SKM-1 (cell line): ENCODE measurements at regions not wholly inside any gene's neighbourhood (a gene's known extent, or its start where the extent isn't known, plus 50 kb on each side); places are given as distances from the start of the nearest gene placed in this dataset.

Experiments used
- DNase-seq: peaks from one replicate; lab custom pipeline; 2025; ENCODE audit not compliant: unreplicated experiment; lab: John Stamatoyannopoulos, UW

DNA sequence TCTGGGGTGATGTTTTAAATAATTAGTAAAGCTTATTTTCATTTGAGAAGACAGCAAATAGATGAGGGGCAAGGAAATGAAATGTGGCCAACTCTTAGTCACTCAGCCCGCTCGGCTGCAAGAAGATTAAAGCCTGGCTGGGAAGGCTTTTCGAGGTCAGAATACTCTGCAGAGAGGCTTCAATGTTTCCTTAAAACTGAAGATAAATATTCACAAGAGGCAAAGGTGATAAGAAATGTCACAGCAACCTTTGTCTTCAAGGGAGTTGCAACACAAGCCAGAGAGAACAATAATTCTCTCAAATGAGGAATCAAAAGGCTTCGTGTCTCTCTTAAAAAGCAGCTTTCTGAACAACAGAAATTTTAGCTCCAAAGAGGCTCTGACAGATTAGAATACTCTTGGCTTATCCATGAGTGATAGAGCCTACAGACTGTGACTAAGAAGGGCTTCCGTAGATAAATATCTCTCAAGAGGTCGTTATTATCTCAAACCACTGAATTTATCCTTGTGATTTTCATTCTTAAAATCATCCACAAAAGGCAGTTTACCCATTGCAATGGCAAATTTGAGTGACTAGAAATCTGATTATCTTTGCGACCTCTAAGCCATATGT, 92.5 kb downstream of the KLF6 start:
- no peak for DNase-seq

DNA sequence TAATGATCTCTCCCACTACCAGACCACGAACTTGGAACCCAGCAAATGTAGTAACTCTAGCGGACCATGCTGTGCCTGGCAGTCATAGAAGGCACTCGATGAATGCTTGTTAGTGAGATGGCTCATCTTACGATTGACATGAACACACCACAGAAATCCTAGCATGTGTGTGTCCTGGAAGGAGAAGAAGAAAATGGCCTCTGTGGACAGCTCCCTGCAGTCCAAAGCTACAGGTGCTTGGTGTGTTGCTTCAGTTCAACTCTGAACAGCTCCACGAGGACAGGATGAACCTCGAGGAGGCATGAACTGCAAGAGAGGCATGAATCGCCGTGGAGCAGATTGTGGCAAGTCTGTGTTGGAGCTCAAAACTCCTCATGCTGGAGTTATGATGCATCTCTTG, 93.5 kb downstream of the KLF6 start:
- DNase-seq: no peak

DNA sequence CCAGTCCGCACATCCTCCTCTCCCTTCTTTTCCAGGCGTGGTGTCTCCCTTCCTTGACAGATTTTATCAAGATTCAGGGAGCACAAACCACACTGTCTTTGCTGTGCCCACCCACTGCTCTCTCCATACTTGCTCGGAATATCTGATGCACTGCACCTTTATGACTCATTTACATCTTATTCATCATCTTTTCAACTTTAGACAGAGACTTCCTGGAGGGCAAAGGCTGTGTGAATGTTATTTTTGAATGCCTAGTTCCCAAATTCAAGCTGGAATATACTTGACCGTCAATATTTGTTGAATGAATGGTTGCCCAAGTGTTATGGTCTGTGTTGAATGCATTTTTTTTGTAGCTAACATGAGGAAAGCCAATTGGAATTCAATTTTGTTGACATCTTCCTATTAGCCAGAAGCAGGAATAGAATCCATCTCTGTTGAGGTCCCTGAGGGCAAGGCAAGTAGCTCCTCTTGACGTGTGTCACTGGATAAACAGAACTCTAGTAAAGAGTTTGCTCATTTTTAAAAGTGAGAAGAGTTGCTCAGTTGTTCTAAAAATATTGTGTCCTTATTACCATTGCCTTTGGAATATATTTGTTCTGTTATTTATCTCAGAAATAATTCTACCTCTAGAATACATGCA, 95.0 kb downstream of the KLF6 start:
- DNase-seq: no peak

DNA sequence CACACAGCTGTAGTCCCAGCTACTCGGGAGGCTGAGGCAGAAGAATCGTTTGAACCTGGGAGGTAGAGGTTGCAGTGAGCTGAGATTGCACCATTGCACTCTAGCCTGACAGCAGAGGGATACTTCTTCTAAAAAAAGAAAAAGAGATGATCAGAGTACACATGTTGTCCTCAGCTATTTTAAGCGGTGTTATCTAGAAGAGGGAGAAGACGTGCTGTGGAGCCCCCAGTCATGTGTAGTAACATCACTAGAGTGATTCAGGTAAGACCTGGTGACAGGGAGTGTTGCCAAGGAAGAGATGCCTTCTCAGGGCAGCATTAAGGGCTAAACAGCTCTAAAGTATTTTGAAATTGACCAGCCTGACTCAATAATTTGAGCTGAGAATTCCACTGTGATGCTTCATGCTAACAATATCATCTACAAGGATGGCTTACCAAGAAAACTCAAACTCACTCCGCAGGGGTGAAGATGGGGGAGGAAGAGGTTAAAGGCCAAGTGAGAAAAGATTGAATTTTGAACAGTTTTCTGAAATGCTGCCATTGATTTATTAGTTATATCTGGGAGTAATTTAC, 97.4 kb downstream of the KLF6 start:
- DNase-seq: no peak

DNA sequence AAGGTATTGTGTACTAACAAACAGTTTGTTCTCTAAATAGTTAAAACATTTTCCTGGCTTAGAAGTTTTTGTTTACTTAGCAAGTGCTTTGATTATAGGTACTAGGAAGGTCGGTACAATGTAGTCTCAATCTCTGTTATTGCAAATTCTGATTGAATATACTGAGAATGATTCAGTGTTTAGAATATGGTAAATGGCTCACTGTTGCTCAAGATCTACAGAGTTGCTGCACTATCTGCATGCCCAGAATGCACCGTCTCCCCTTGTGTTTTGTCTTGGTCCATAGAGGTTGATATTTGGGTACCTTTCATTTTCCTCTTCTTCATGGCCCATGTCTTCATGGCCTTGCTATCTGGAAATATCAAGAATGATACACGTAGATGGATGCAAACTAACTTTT, 99.6 kb downstream of the KLF6 start:
- DNase-seq: no peak

DNA sequence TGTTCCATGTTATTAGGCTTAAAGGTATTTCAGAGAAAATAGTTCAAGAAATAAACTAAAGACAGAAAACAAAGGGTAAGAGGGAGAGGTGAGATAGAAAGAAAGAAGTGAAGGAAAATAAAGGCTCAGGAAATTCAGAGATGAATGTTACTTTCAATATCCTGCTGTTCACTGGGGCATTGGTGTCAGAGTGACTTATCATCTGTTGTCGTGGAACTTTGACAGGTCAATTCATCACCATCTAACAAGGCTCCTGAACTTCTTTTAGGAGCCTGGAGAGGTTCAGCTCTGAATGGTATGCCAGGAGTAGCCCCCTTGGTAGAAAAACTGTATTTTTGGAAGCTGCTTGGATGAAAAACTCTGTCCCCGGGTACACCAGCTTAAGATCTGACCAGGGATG, 100.1 kb downstream of the KLF6 start:
- DNase-seq: no peak

DNA sequence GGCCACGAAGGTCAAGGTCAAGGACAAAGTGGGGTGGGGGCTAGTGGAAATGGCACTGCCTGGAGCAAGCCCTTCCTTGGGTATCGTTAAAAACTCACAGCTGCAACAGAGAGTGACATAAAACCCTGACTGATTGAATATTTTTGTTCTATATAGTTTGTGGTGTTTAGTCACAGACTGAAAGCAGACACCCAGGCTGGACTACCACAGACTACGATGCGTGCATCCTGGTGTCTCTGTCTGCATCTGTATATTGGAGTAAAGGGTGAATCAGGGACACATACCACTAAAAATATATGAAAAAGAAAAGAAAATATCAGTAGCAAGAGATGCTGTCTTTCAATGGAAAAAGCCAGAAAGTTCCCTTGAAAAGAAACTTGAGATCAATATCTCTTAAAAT, 101.4 kb downstream of the KLF6 start:
- DNase-seq: no peak

DNA sequence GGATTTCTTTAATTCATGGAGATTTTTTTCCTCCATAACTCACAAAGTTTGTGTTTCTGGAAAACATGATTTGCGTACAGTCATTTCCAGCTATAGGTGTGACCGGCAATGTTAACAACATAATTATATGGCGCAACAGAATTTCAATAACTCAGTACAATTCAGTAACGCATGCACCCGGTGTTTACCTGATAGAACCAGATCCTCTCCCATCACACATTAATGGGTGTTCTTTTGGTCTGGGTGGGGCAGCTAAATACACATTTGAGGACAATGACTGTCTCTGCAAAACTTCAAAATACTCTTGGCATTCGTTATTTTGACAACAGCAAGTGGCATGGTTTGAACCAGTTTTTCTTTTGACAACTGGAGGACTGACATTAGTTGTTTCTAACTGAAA, 102.3 kb downstream of the KLF6 start:
- no peak for DNase-seq

DNA sequence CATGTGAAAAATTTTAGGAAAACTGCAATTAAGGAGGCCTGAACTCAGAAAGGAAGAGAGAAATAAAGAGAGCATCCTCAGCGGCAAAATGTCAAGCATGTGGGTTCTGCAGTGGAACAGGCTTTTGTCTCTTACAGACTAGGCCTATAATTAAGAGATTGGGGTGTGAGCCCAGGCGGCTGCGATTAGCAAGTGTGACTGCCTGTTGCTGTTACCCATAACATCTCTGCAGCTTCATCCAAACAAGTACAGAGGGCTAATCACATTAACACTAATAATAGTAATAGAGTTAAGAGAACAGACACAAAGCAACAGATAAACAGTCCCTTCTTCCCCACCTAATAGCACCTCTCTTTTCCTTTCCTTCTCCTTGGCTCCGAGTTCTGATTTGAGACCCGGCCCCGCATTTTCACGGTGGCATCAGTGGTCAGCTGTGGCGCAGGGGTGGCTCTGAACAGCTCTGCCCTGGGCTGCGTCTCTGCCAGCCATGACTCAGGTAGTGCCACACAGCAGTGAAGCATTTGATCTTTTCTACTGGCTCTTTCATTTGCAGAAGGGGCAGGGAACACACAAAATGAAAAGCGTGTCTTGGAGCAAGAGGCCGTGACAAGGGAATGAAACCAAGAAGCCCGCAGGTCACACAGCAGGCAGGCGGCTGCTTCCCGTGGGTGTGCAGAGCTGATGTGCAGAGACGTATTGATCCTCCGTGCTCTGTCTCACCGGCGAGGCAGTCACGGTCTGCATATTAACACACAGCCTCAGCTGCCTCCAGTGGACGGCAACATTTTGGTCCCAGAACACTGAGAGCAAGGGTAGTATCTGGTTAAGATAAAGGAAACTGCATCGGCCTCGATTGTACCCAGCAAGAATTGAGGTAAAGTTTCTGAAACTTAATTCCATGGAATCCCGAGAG, 103.1 kb downstream of the KLF6 start:
- DNase-seq: no peak

DNA sequence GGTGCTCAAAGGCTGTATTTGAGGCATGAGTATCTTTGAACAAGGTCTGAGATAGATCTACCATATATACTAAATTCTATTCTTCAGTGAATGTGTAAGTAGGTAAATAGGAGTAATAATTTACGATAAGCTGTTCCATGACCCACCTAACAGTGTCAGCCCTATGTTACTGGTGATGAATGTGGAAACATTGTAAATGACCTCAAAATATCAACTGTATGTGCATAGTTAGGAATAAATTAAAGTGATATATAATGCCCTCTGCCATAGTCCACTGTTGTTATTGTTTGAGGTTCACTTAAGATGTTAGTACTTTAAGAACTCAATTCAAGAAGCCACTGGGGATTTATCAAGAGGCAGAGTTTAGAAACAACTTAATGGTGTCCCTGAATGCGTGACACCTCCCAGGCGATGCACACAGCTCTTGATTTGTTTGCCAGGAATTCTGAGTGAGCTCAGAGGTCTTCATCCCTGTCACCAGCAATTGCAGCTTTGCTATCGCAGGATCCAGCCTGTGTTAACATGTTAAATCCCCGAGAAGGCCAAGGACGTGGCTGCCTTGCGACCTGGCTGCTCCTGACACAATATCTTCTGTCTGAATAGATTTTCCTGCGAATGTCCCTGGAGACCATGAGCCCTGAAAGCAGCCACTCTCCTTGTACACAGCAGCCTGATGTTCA, 104.9 kb downstream of the KLF6 start:
- no peak for DNase-seq

DNA sequence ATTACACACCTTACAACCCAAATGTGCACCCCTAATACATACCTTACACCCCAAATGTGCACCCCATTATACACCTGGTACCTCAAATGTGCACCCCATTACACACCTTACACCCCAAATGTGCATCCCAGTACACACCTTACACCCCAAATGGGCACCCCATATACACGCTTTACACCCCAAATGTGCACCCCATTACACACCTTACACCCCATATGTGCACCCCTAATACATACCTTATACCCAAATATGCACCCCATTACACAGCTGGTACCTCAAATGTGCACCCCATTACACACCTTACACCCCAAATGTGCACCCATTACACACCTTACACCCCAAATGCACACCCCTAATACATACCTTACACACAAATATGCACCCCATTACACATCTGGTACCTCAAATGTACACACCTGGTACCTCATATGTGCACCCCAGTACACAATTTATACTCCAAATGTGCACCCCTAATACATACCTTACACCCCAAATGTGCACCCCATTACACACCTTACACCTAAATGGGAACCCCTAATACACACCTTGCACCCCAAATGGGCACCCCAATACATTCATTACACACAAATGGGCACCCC, 106.3 kb downstream of the KLF6 start:
- no peak for DNase-seq

DNA sequence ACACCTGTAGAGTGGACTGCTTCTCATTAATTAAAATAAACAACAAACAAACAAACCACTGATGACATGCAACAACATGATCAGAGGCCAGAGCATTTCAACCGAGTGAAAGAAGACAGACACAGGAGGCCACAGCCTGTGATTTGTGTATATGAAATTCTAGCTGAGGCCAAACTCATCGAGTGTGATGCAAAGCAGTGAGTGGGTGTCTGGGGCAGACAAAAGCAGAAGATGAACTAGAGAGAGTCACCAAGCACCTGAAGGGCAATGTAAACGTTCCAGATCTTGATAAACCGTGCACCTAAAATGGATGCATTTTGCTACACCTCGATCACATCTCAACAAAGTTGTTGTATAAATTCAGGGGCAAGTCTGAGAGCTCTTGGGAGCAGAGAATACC, 108.4 kb downstream of the KLF6 start:
- DNase-seq: no peak

DNA sequence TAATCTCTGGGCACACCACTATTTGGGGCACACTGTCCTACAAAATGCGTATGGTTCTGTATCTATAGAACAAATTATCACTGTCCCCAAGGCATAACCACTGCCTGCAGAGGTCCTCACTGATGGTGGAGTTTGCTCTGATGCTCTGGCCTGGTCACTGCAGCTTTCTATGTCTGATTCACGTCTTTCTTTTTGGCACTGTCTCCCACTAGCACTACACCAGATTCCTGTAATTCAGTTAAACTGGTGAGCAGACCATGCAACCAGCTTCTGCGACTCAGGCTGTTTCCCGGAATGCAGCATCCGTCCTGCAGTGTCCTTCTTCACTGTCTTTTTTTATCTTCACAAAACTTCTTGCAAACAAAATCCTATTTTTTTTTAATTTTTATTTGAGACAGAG, 112.8 kb downstream of the KLF6 start:
- no peak for DNase-seq

DNA sequence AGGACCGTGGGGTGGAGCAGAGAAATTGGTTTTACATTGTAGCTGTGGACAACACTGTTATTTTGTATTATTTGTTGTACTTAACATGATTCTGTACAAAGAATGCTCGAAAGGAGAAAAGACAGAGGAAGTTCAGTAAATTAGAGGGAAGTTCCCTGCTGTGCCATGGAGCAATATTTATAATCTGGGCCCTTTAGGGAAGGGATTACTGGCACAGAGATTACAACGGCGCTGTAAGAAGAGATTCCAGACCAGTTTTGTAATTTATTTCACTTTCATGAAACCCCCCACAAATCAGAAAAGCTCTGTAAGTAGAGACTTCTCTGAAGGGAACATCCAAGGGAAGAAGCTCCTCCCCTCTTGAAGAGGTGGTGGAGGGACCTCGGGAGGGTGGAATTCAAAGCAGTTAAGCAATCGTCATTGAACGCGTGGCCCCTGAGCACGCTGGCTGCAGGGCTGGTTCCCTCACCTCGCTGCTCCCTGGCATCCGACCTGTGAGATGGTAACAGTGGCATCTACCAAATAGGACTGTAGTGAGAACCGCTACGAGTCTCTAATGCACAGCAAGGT, 113.5 kb downstream of the KLF6 start:
- no peak for DNase-seq

DNA sequence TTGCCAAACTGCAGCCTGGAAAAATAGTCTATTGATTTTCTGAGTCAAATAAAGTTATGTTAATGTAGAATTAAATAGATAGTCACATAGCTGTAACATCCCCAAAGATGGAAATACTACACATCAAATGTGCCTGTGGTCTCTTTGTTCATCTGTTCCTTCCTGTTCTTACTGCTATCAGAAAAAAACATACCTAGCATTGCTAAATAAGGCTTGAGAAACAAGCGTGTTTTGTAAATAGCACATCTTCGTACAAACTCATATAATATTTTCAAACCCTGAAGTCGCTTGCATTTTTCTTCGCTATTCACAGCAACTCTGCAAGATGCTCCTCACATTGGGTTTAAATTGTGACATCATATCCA, 116.1 kb downstream of the KLF6 start:
- no peak for DNase-seq

DNA sequence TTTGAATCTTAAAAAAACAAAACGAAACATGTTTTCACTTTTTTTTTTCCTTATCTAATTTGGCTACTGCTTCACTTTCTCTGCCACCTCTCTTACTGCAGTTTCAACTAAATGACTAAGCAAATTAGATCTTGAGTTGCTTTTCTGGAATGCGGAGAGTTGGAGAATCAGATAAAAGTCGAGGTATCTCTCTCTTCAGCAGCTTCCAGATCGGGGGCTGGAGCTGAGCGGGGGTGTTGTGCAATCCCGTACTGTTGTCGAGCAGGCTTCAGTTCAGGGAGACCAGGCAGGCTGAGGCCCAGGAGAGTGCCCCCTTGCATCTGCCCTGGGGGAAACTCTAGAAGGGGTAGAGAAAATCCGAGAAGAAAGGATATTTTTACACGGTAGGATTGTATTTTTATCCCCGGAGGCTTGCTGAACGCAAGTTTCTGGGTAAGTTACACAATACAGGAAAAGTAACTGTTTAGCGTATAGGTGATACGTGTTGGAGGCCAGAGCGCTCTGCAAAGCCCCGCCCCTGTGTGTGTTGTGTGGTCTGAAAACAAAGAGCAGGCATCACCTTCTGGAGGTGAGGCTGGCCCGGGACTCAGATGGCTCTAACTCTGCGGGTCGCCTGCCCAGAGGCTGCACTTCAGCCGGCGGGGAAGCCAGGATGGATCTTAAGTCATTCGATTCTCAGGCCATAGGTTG, 116.6 kb downstream of the KLF6 start:
- DNase-seq: no peak

DNA sequence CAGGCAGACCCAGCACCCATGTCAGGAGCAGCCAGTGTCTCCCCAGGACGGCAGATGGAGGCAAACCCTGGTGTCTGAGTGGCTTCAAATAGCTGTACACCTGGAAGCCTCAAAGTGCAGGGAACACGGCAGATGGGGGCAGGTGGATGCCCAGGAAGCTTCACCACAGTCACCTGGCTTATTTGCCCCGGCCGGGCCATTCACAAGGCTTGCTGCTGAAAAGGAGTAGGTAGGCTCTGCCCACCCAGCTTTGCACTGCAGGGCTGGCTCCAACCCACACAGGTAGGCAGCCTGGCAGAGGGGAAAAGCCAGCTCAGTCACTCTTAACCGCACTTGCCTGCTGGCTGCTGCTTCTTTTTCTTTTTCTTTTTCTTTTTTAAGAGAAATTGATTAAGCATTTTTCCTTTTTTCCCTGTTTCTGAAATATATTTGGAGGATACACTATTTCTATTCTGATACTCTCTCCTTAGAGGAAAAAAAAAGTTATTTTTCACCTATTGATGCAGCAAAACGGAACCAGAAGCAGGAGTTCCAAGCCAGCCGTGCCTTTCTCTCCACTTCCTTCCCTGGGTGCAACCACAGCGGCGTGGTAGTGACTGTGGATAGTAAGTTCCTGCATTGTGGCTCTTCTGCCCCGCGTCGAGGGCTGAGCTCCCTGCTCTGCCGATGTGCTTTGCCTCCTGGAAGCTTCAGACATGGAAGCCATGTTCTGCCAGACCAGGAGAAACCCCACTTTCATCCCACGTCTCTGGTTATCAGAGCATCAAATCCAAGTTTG, 118.3 kb downstream of the KLF6 start:
- no peak for DNase-seq

DNA sequence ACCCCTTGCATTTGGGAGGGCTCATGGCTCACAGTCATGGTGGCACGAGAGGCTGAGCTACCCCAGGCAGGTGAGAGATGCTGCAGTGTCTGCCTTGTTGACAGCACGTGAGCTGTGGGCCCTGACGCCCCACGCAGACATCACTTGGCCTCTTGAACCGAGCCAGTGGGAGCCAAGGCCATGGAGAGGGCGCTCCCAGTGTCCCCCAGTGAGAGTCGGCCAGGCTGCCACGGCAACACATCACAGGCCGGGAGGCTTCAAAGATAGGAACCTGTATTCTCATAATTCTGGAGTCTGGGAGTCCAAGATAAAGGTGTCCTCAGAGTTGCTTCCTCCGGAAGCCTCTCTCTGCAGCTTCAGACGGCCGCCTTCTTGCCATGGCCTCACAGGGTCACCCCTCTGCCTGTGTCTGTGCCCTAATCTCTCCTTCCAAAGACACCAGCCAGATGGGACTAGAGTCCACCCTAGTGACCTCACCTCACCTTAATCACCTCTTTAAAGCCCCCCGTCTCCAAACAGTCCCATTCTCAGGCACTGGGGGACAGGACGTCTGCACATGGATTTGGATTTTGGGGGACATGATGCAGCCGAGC, 119.6 kb downstream of the KLF6 start:
- no peak for DNase-seq

DNA sequence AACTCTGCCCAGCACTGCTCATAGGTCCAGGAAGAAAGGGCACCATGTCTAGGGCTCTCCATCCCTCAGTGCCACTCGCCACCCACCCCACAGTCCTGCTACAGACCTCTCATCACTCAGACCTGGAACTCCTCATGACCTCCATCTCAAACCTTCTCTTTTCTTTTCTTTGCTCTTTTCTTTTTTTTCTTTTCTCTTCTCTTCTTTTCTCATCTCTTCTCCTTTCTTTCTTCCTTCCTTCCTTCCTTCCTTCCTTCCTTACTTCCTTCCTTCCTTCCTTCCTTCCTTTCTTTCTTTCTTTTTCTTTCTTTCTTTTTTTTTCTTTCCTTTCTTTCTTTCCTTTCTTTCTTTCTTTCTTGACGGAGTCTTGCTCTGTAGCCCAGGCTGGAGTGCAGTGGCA, 122.2 kb downstream of the KLF6 start:
- no peak for DNase-seq
